H9 (cell line): ENCODE measurements at regions not wholly inside any gene's neighbourhood (a gene's known extent, or its start where the extent isn't known, plus 50 kb on each side); places are given as distances from the start of the nearest gene placed in this dataset.

Source experiments
- DNase-seq: peaks from one replicate; pipeline ENCODE4 v3.0.0-alpha.2; 2017
- H2AFZ ChIP-seq: one replicate; pipeline ENCODE4 v1.6.1; 2013; ENCODE audit warnings: mild to moderate bottlenecking, low read length, control low read depth, moderate library complexity
- H2AK5ac ChIP-seq: 2 replicates; pipeline ENCODE4 v1.6.1; 2013; ENCODE audit warnings: low read length, control low read depth, mixed read lengths; ENCODE audit not compliant: insufficient read length
- H2BK120ac ChIP-seq: one replicate; pipeline ENCODE4 v1.6.1; 2013; ENCODE audit warnings: low read depth, mild to moderate bottlenecking, low read length, control low read depth, inconsistent platforms; ENCODE audit not compliant: poor library complexity, severe bottlenecking
- H2BK12ac ChIP-seq: 2 replicates; pipeline ENCODE4 v1.6.1; 2013; ENCODE audit warnings: low read length, control low read depth, mixed read lengths, low read depth; ENCODE audit not compliant: insufficient read length
- H2BK15ac ChIP-seq: 2 replicates; pipeline ENCODE4 v1.6.1; 2013; ENCODE audit warnings: low read depth, low read length, control low read depth
- H2BK20ac ChIP-seq: one replicate; pipeline ENCODE4 v1.6.1; 2013; ENCODE audit warnings: low read depth, mild to moderate bottlenecking, low read length, control low read depth, inconsistent platforms; ENCODE audit not compliant: poor library complexity, severe bottlenecking
- H2BK5ac ChIP-seq: 2 replicates; pipeline ENCODE4 v1.6.1; 2013; ENCODE audit warnings: low read length, control low read depth, mixed read lengths; ENCODE audit not compliant: insufficient read length
- H3K14ac ChIP-seq: 2 replicates; pipeline ENCODE4 v1.6.1; 2013; ENCODE audit warnings: low read length, control low read depth; ENCODE audit not compliant: insufficient read depth
- H3K18ac ChIP-seq: 2 replicates; pipeline ENCODE4 v1.6.1; 2013; ENCODE audit warnings: low read depth, mild to moderate bottlenecking, mixed read lengths, low read length, control low read depth; ENCODE audit not compliant: insufficient read length
- H3K23ac ChIP-seq: 2 replicates; pipeline ENCODE4 v1.6.1; 2013; ENCODE audit warnings: low read length, control low read depth, mixed read lengths, low read depth; ENCODE audit not compliant: insufficient read length
- H3K23me2 ChIP-seq: 2 replicates; pipeline ENCODE4 v1.6.1; 2013; ENCODE audit warnings: low read depth, mild to moderate bottlenecking, mixed read lengths, low read length, control low read depth; ENCODE audit not compliant: insufficient read length, poor library complexity, severe bottlenecking
- H3K27ac ChIP-seq: 2 replicates; pipeline ENCODE4 v1.5.1; 2013; ENCODE audit warnings: low read length, control low read depth, mixed read lengths, low read depth; ENCODE audit not compliant: insufficient read length
- H3K27me3 ChIP-seq: 2 replicates; pipeline ENCODE4 v1.6.1; 2013; ENCODE audit warnings: low read length, control low read depth, inconsistent platforms; ENCODE audit not compliant: insufficient read depth
- H3K4ac ChIP-seq: 2 replicates; pipeline ENCODE4 v1.6.1; 2013; ENCODE audit warnings: low read depth, mild to moderate bottlenecking, control low read depth, inconsistent platforms, low read length, moderate library complexity
- H3K4me1 ChIP-seq: 2 replicates; pipeline ENCODE4 v1.6.1; 2013; ENCODE audit warnings: low read length, control low read depth, inconsistent platforms; ENCODE audit not compliant: insufficient read depth
- H3K4me2 ChIP-seq: 2 replicates; pipeline ENCODE4 v1.6.1; 2013; ENCODE audit warnings: low read length, control low read depth, mixed read lengths; ENCODE audit not compliant: insufficient read length, insufficient read depth
- H3K56ac ChIP-seq: 2 replicates; pipeline ENCODE4 v1.6.1; 2013; ENCODE audit warnings: low read depth, mild to moderate bottlenecking, mixed read lengths, low read length, control low read depth; ENCODE audit not compliant: insufficient read length
- H3K79me1 ChIP-seq: 2 replicates; pipeline ENCODE4 v1.6.1; 2013; ENCODE audit warnings: low read depth, mild to moderate bottlenecking, moderate library complexity, low read length, control low read depth, inconsistent platforms; ENCODE audit not compliant: insufficient read depth, poor library complexity, severe bottlenecking
- H3K79me2 ChIP-seq: 2 replicates; pipeline ENCODE4 v1.6.1; 2013; ENCODE audit warnings: low read length, control low read depth, inconsistent platforms; ENCODE audit not compliant: insufficient read depth
- H3K9ac ChIP-seq: 2 replicates; pipeline ENCODE4 v1.6.1; 2013; ENCODE audit warnings: low read length, control low read depth, mixed read lengths; ENCODE audit not compliant: insufficient read length; ENCODE audit errors: extremely low read depth
- H3K9me3 ChIP-seq: one replicate; pipeline ENCODE4 v1.6.1; 2013; ENCODE audit warnings: low read depth, low read length, inconsistent platforms; ENCODE audit not compliant: control insufficient read depth
- H3T11ph ChIP-seq: one replicate; pipeline ENCODE4 v1.6.1; 2013; ENCODE audit warnings: mild to moderate bottlenecking, low read length, control low read depth, inconsistent platforms
- H4K20me1 ChIP-seq: one replicate; pipeline ENCODE4 v1.6.1; 2013; ENCODE audit not compliant: control insufficient read depth, insufficient read length, insufficient read depth
- H4K5ac ChIP-seq: 2 replicates; pipeline ENCODE4 v1.6.1; 2013; ENCODE audit warnings: low read depth, mild to moderate bottlenecking, mixed read lengths, low read length, control low read depth; ENCODE audit not compliant: insufficient read length
- H4K8ac ChIP-seq: replicated peaks from 2 replicates; pipeline ENCODE4 v1.6.1; 2013; ENCODE audit warnings: low read length, control low read depth, mixed read lengths, low read depth; ENCODE audit not compliant: insufficient read length
- H4K91ac ChIP-seq: 2 replicates; pipeline ENCODE4 v1.6.1; 2013; ENCODE audit warnings: low read depth, mild to moderate bottlenecking, moderate library complexity, mixed read lengths, low read length, control low read depth; ENCODE audit not compliant: insufficient read length
- H3K27ac Mint-ChIP-seq, 3 experiments: 2 replicates in 2 of 3; 3 replicates in 1 of 3; pipeline ENCODE4 v1.8.0; 2020 to 2021; ENCODE audit warnings: mixed read lengths in 3 of 3, mild to moderate bottlenecking in 1 of 3, moderate library complexity in 1 of 3
- H3K27me3 Mint-ChIP-seq: 2 replicates; pipeline ENCODE4 v1.8.0; 2021; ENCODE audit warnings: low read depth, mild to moderate bottlenecking, moderate library complexity, mixed read lengths
- H3K36me3 Mint-ChIP-seq, 3 experiments: 2 replicates in 2 of 3; 3 replicates in 1 of 3; pipeline ENCODE4 v1.8.0; 2020 to 2021; ENCODE audit warnings: low read depth in 3 of 3, mixed read lengths in 3 of 3; ENCODE audit not compliant: insufficient read depth in 1 of 3
- H3K4me1 Mint-ChIP-seq, 2 experiments: 2 replicates each; pipeline ENCODE4 v1.8.0; 2020; ENCODE audit warnings: mixed read lengths in 2 of 2
- H3K4me3 Mint-ChIP-seq, 2 experiments: 2 replicates in 1 of 2; 3 replicates in 1 of 2; pipeline ENCODE4 v1.8.0; 2020 to 2021; ENCODE audit warnings: mild to moderate bottlenecking in 2 of 2, mixed read lengths in 2 of 2, moderate library complexity in 1 of 2
- H3K9me3 Mint-ChIP-seq, 2 experiments: 2 replicates in 1 of 2; 3 replicates in 1 of 2; pipeline ENCODE4 v1.8.0; 2020; ENCODE audit warnings: mild to moderate bottlenecking in 2 of 2, mixed read lengths in 2 of 2, moderate library complexity in 1 of 2
- CTCF ChIP-seq: fragments of 200-600 bp; sonication (generic); conservative IDR thresholded peaks from 3 replicates; pipeline ENCODE4 v1.8.0; 2021; ENCODE audit warnings: antibody characterized with exemption, mild to moderate bottlenecking
- WGBS: extraction: QIAGEN DNeasy Blood & Tissue Kit; methylation state at CpG from one replicate; pipeline ENCODE4 v1.1.7; 2013; ENCODE audit warnings: missing lambda C conversion rate, low lambda C conversion rate, mixed read lengths; ENCODE audit not compliant: insufficient read length; ENCODE audit errors: extremely low coverage; 5-methylcytosine and 5-hydroxymethylcytosine counted together

DNA sequence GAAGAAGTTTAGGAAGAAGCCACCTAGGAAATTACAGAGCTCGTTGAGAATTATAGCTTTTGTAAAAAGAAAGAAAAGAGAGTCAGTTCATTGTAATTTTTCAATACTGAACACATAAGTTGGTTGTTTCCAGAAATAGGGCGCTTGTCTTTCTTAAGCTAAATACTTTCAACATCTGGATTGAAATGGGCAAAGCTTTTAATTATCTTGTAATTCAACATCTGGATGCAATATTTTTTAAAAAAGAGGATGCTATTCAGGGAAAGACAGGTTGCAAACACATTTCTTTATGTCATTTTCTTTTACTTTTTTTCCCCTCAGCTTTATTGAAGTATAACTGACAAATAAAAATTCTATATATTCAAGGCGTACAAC, 100.7 kb upstream of the TRPC7 start:
- Histone ChIP-seq H2BK5ac (no peak overlapping the region), H4K91ac (no peak overlapping the region), H3K4ac (no peak overlapping the region), H2BK20ac (no peak overlapping the region), H4K5ac (no peak overlapping the region), H4K8ac (no peak overlapping the region), H2BK12ac (no peak overlapping the region), H3K14ac (no peak overlapping the region), H2AFZ (no peak overlapping the region), H3K9ac (no peak overlapping the region), H3K23ac (no peak overlapping the region), H3K18ac (no peak overlapping the region), H4K20me1 (no peaks in the 10 kb centered on the region), H3K27me3 (no peaks in the 10 kb centered on the region), H3K4me1 (no peaks in the 10 kb centered on the region), H2BK120ac (no peak overlapping the region), H3K23me2 (no peaks in the 10 kb centered on the region), H3K79me1 (no peaks in the 10 kb centered on the region), H3K56ac (no peak overlapping the region), H3T11ph (no peak overlapping the region), H2AK5ac (no peak overlapping the region), H3K27ac (no peak overlapping the region), H3K4me2 (no peak overlapping the region), H3K9me3 (no peaks in the 10 kb centered on the region), H2BK15ac (no peak overlapping the region), H3K79me2 (no peaks in the 10 kb centered on the region)
- H3K4me1 Mint-ChIP-seq: no peaks in the 10 kb centered on the region; a peak in 1 of 4 replicates
- H3K4me3 Mint-ChIP-seq: no peak overlapping the region
- H3K27ac Mint-ChIP-seq: no peak overlapping the region
- peaks cover 0 to 3% (median 0%) of the 10 kb centered on the region in 3 experiments; a peak in 1 of 7 replicates for H3K36me3 Mint-ChIP-seq
- TF ChIP-seq CTCF: no peak
- H3K27me3 Mint-ChIP-seq: peaks cover 3% of the 10 kb centered on the region; the same call in 1 of the 2 replicates
- WGBS: 100% methylated on average over 1 of the region's 3 CpGs
- DNase-seq: no peak
- H3K9me3 Mint-ChIP-seq: no peaks in the 10 kb centered on the region
